IMR-90 (cell line): ENCODE measurements at regions not wholly inside any gene's neighbourhood (a gene's known extent, or its start where the extent isn't known, plus 50 kb on each side); places are given as distances from the start of the nearest gene placed in this dataset.

Experiments used
- ATAC-seq: fragments of 200-7000 bp; cut with Tn5 transposase; 2 replicates; pipeline ENCODE4 v1.9.1; 2020; ENCODE audit warnings: low read depth, mild to moderate bottlenecking, moderate library complexity
- BruUV-seq: library from RNA; stranded (reverse); fragments of 400-500 nt; replicated peaks from 2 replicates; lab custom pipeline; 2021; lab: Mats Ljungman, UMichigan
- CTCF ChIA-PET: fragments of 300-600 bp; formaldehyde crosslinking; extraction: SDS; loops from one replicate; lab custom pipeline; 2021; ENCODE audit warnings: antibody characterized with exemption; lab: Yijun Ruan, JAX
- POLR2A ChIA-PET: fragments of 300-600 bp; sonication (Branson Sonifier 250); formaldehyde crosslinking; loops from one replicate; lab custom pipeline; 2022; ENCODE audit warnings: antibody characterized with exemption; ENCODE audit not compliant: unreplicated experiment; lab: Charles Lee
- DNase-seq: peaks from one replicate; pipeline ENCODE4 v3.0.0; 2013
- H2AFZ ChIP-seq: replicated peaks from 2 replicates; pipeline ENCODE3; 2013; ENCODE audit warnings: low read length, mild to moderate bottlenecking; ENCODE audit not compliant: poor library complexity
- H2AK5ac ChIP-seq: 2 replicates; pipeline ENCODE4 v1.6.1; 2013; ENCODE audit warnings: low read depth, low read length, inconsistent platforms
- H2AK9ac ChIP-seq: replicated peaks from 2 replicates; pipeline ENCODE3; 2013; ENCODE audit warnings: mild to moderate bottlenecking, low read depth, low read length, moderate library complexity; ENCODE audit not compliant: poor library complexity
- H2BK120ac ChIP-seq: 2 replicates; pipeline ENCODE4 v1.6.1; 2013; ENCODE audit warnings: low read depth, low read length, inconsistent platforms
- H2BK15ac ChIP-seq: 3 replicates; pipeline ENCODE4 v1.6.1; 2013; ENCODE audit warnings: low read depth, low read length, inconsistent platforms
- H2BK20ac ChIP-seq: 2 replicates; pipeline ENCODE4 v1.6.1; 2013; ENCODE audit warnings: low read depth, mild to moderate bottlenecking, inconsistent platforms, low read length, moderate library complexity
- H2BK5ac ChIP-seq: 2 replicates; pipeline ENCODE4 v1.6.1; 2013; ENCODE audit warnings: mild to moderate bottlenecking, low read depth, low read length, inconsistent platforms; ENCODE audit not compliant: poor library complexity, severe bottlenecking
- H3K14ac ChIP-seq: replicated peaks from 2 replicates; pipeline ENCODE4 v1.6.1; 2013; ENCODE audit warnings: low read depth, low read length, inconsistent platforms
- H3K18ac ChIP-seq: 2 replicates; pipeline ENCODE4 v1.6.1; 2013; ENCODE audit warnings: low read depth, low read length, control low read depth
- H3K23ac ChIP-seq: 2 replicates; pipeline ENCODE4 v1.6.1; 2013; ENCODE audit warnings: low read depth, low read length, inconsistent platforms
- H3K27ac ChIP-seq: 2 replicates; pipeline ENCODE4 v1.5.1; 2013; ENCODE audit warnings: mild to moderate bottlenecking, control low read depth, low read length; ENCODE audit not compliant: insufficient read depth
- H3K27me3 ChIP-seq: 2 replicates; pipeline ENCODE4 v1.6.1; 2013; ENCODE audit warnings: low read length; ENCODE audit not compliant: control insufficient read depth, insufficient read depth
- H3K36me3 ChIP-seq: 2 replicates; pipeline ENCODE4 v1.6.1; 2013; ENCODE audit warnings: low read length, mixed read lengths; ENCODE audit not compliant: control insufficient read depth, insufficient read depth
- H3K4ac ChIP-seq: 2 replicates; pipeline ENCODE4 v1.6.1; 2013; ENCODE audit warnings: low read depth, low read length, inconsistent platforms
- H3K4me1 ChIP-seq: 2 replicates; pipeline ENCODE4 v1.6.1; 2013; ENCODE audit warnings: low read length, mixed read lengths; ENCODE audit not compliant: control insufficient read depth, insufficient read depth
- H3K4me2 ChIP-seq: 2 replicates; pipeline ENCODE4 v1.6.1; 2013; ENCODE audit warnings: low read depth, mild to moderate bottlenecking, control low read depth, low read length, moderate library complexity
- H3K4me3 ChIP-seq: 2 replicates; pipeline ENCODE4 v1.5.1; 2013; ENCODE audit warnings: low read depth, mild to moderate bottlenecking, control low read depth, low read length, moderate library complexity; ENCODE audit not compliant: insufficient read depth
- H3K56ac ChIP-seq: 2 replicates; pipeline ENCODE4 v1.6.1; 2013; ENCODE audit warnings: low read length, inconsistent platforms; ENCODE audit not compliant: insufficient read depth; ENCODE audit errors: extremely low read depth
- H3K79me1 ChIP-seq, 2 experiments: 2 replicates each; pipeline ENCODE4 v1.6.1; 2013; ENCODE audit warnings: low read length in 2 of 2, inconsistent platforms in 1 of 2, low read depth in 1 of 2
- H3K9ac ChIP-seq: 2 replicates; pipeline ENCODE4 v1.6.1; 2013; ENCODE audit warnings: low read depth, low read length, control low read depth
- H3K9me1 ChIP-seq: 2 replicates; pipeline ENCODE4 v1.6.1; 2013; ENCODE audit warnings: low read length, inconsistent platforms; ENCODE audit not compliant: insufficient read depth
- H3K9me3 ChIP-seq: 2 replicates; pipeline ENCODE4 v1.6.1; 2013; ENCODE audit warnings: low read length; ENCODE audit not compliant: control insufficient read depth, insufficient read depth
- H4K20me1 ChIP-seq: 2 replicates; pipeline ENCODE4 v1.6.1; 2013; ENCODE audit warnings: low read length, inconsistent platforms; ENCODE audit not compliant: insufficient read depth
- H4K5ac ChIP-seq: 2 replicates; pipeline ENCODE4 v1.6.1; 2013; ENCODE audit warnings: mild to moderate bottlenecking, low read depth, low read length, control low read depth
- H4K8ac ChIP-seq, 2 experiments: 2 replicates each; pipeline ENCODE4 v1.6.1; 2013; ENCODE audit warnings: low read depth in 2 of 2, low read length in 2 of 2, control low read depth in 1 of 2, inconsistent platforms in 1 of 2
- H4K91ac ChIP-seq: 2 replicates; pipeline ENCODE4 v1.6.1; 2013; ENCODE audit warnings: low read depth, low read length, inconsistent platforms; ENCODE audit not compliant: insufficient read depth
- RAD21 ChIP-seq: IDR thresholded peaks from 2 replicates; pipeline ENCODE4 v1.6.1; 2012; ENCODE audit warnings: low read length, improper control_type of control experiment
- WGBS, 2 experiments: methylation state at CpG; one replicate each; pipeline versions ENCODE4 v1.1.5 to v1.1.7; 2013; ENCODE audit warnings: missing lambda C conversion rate in 2 of 2; ENCODE audit not compliant: insufficient read length in 1 of 2; ENCODE audit errors: extremely low coverage in 2 of 2; 5-methylcytosine and 5-hydroxymethylcytosine counted together
- dilution Hi-C: fragments of 300-500 bp; cut with HindIII; formaldehyde crosslinking; loops from one replicate; pipeline ENCODE4 v1.14.3; 2018; ENCODE audit warnings: low sequenced_read_pairs; ENCODE audit not compliant: unreplicated experiment
- in situ Hi-C: fragments of 300-500 bp; cut with MboI; formaldehyde crosslinking; loops from 3 replicates; pipeline ENCODE4 v1.14.3; 2019; ENCODE audit warnings: low sequenced_read_pairs, inconsistent platforms, mixed read lengths
- intact Hi-C: fragments of 100-400 bp; cut with micrococcal nuclease; formaldehyde crosslinking; loops from 2 replicates; pipeline ENCODE4 v1.10.0; 2022

DNA sequence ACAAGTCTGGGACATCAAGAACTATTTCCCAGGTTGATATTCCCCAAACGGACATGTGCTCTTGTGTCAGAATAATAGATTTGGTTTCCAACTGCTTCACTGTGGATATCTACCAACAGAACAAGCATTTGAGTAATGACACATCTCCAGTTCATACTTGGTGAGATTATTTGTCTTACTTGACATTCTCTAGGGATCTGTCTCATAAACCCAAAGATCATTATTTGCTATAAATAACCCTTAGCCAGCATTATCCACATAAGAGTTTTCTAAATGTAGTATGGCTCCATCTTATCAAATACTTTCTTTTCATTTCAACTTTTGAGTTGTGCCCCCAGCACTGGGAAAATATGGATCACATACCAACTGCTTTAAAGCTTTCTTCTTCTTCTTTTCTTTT, 1063.9 kb upstream of the CDH18 start:
- H2BK15ac ChIP-seq = no peak overlapping the region
- no peak overlapping the region for H3K56ac ChIP-seq
- H3K4ac ChIP-seq = no peak overlapping the region
- no peak overlapping the region for H2AK5ac ChIP-seq
- intact Hi-C loops (no loop called here), dilution Hi-C loops (no loop called here), in situ Hi-C loops (no loop called here)
- no peak overlapping the region for H3K9ac ChIP-seq
- no peak overlapping the region for H3K14ac ChIP-seq
- no peak overlapping the region for H4K91ac ChIP-seq
- TF ChIP-seq RAD21 = no peak
- no peak overlapping the region for H3K23ac ChIP-seq
- H3K18ac ChIP-seq = no peak overlapping the region
- no TSS peak for BruUV-seq
- no peak overlapping the region for H3K4me3 ChIP-seq
- H3K9me1 ChIP-seq = no peaks in the 10 kb centered on the region
- no peak overlapping the region for H4K8ac ChIP-seq
- H3K79me1 ChIP-seq = no peaks in the 10 kb centered on the region
- ChIA-PET POLR2A (no interaction called here), CTCF (no interaction called here)
- H2BK120ac ChIP-seq = no peak overlapping the region
- no peak overlapping the region for H2AK9ac ChIP-seq
- WGBS, 2 experiments = no CpG with 5 or more reads among the region's 1 CpG
- no peak overlapping the region for H4K5ac ChIP-seq
- no peaks in the 10 kb centered on the region for H4K20me1 ChIP-seq
- no peak overlapping the region for H2BK5ac ChIP-seq
- peaks cover 2% of the 10 kb centered on the region; the same call in 1 of the 2 replicates for H3K9me3 ChIP-seq
- no peaks in the 10 kb centered on the region for H3K36me3 ChIP-seq
- no peak overlapping the region for H3K27ac ChIP-seq
- H3K27me3 ChIP-seq = no peaks in the 10 kb centered on the region
- no peak overlapping the region for H2BK20ac ChIP-seq
- H3K4me2 ChIP-seq = no peak overlapping the region
- ATAC-seq = no peak
- H2AFZ ChIP-seq = no peak overlapping the region
- no peaks in the 10 kb centered on the region for H3K4me1 ChIP-seq
- DNase-seq = no peak
